ENCODE measurements at regions not wholly inside any gene's neighbourhood (a gene's known extent, or its start where the extent isn't known, plus 50 kb on each side); places are given as distances from the start of the nearest gene placed in this dataset.
A peak's percentile ranks its signal among the peaks of the same experiment; 100 is the strongest.
"Not testable (repeated sequence)": the region's sequence is repeated elsewhere in the genome, so short reads cannot be mapped to it uniquely, and the experiment has no call there.

GRCh38 chr12:45490232-45490881 is 239.1 kb upstream of the ARID2 start:
- no peaks in the 10 kb centered on the region for H3K27me3 Mint-ChIP-seq (ENCODE audit: low read depth)
- H3K4me1 Mint-ChIP-seq (ENCODE audit: low read depth) = no peaks in the 10 kb centered on the region
- H3K4me3 Mint-ChIP-seq = no peak overlapping the region
- H3K36me3 Mint-ChIP-seq (ENCODE audit: insufficient read depth) = peaks cover 2% of the 10 kb centered on the region
- ATAC-seq (no peak), DNase-seq (no peak)
- no peaks in the 10 kb centered on the region for H3K9me3 Mint-ChIP-seq

GRCh38 chr12:45494279-45494678 is 235.2 kb upstream of the ARID2 start:
- Mint-ChIP-seq H3K9me3 (no peaks in the 10 kb centered on the region), H3K4me3 (no peak overlapping the region), H3K27me3 (ENCODE audit: low read depth) (peaks cover 3% of the 10 kb centered on the region), H3K36me3 (ENCODE audit: insufficient read depth) (peaks cover 2% of the 10 kb centered on the region), H3K4me1 (ENCODE audit: low read depth) (no peaks in the 10 kb centered on the region)
- DNase-seq (no peak), ATAC-seq (no peak)

- DNase-seq (no peak), ATAC-seq (no peak)
- H3K36me3 Mint-ChIP-seq (ENCODE audit: insufficient read depth) = no peaks in the 10 kb centered on the region
- H3K27me3 Mint-ChIP-seq (ENCODE audit: low read depth) = peaks cover 3% of the 10 kb centered on the region
- no peaks in the 10 kb centered on the region for H3K9me3 Mint-ChIP-seq
- H3K4me3 Mint-ChIP-seq = no peak overlapping the region
- H3K4me1 Mint-ChIP-seq (ENCODE audit: low read depth) = no peaks in the 10 kb centered on the region
Measured at GRCh38 chr12:45498645-45499044, 230.9 kb upstream of the ARID2 start.

GRCh38 chr12:45502481-45503128 is 226.9 kb upstream of the ARID2 start:
- Mint-ChIP-seq H3K4me3 (no peak overlapping the region), H3K9me3 (peaks cover under 1% of the 10 kb centered on the region), H3K27me3 (ENCODE audit: low read depth) (no peaks in the 10 kb centered on the region), H3K4me1 (ENCODE audit: low read depth) (no peaks in the 10 kb centered on the region), H3K36me3 (ENCODE audit: insufficient read depth) (no peaks in the 10 kb centered on the region)
- no peak for DNase-seq
- no peak for ATAC-seq

GRCh38 chr12:45503899-45504298 is 225.6 kb upstream of the ARID2 start:
- no peaks in the 10 kb centered on the region for H3K4me1 Mint-ChIP-seq (ENCODE audit: low read depth)
- no peaks in the 10 kb centered on the region for H3K36me3 Mint-ChIP-seq (ENCODE audit: insufficient read depth)
- no peaks in the 10 kb centered on the region for H3K27me3 Mint-ChIP-seq (ENCODE audit: low read depth)
- no peak overlapping the region for H3K4me3 Mint-ChIP-seq
- DNase-seq = no peak
- H3K9me3 Mint-ChIP-seq = peaks cover 5% of the 10 kb centered on the region
- ATAC-seq = no peak

- DNase-seq (no peak), ATAC-seq (no peak)
- no peak overlapping the region for H3K4me3 Mint-ChIP-seq
- no peaks in the 10 kb centered on the region for H3K36me3 Mint-ChIP-seq (ENCODE audit: insufficient read depth)
- H3K27me3 Mint-ChIP-seq (ENCODE audit: low read depth) = no peaks in the 10 kb centered on the region
- no peaks in the 10 kb centered on the region for H3K4me1 Mint-ChIP-seq (ENCODE audit: low read depth)
- peaks cover 5% of the 10 kb centered on the region for H3K9me3 Mint-ChIP-seq
Measured at GRCh38 chr12:45504316-45505010, 225.0 kb upstream of the ARID2 start.

- DNase-seq (no peak), ATAC-seq (peak in 1 of 2 donors; percentile 69)
- Mint-ChIP-seq H3K4me3 (no peak overlapping the region), H3K4me1 (ENCODE audit: low read depth) (no peaks in the 10 kb centered on the region), H3K27me3 (ENCODE audit: low read depth) (no peaks in the 10 kb centered on the region), H3K36me3 (ENCODE audit: insufficient read depth) (no peaks in the 10 kb centered on the region), H3K9me3 (peaks cover 5% of the 10 kb centered on the region)
Measured at GRCh38 chr12:45509187-45509586, 220.3 kb upstream of the ARID2 start.

GRCh38 chr12:45509621-45510020 is 219.9 kb upstream of the ARID2 start:
- H3K27me3 Mint-ChIP-seq (ENCODE audit: low read depth) = no peaks in the 10 kb centered on the region
- H3K36me3 Mint-ChIP-seq (ENCODE audit: insufficient read depth) = no peaks in the 10 kb centered on the region
- H3K4me1 Mint-ChIP-seq (ENCODE audit: low read depth) = no peaks in the 10 kb centered on the region
- no peak for DNase-seq
- peaks cover 5% of the 10 kb centered on the region for H3K9me3 Mint-ChIP-seq
- no peak overlapping the region for H3K4me3 Mint-ChIP-seq
- ATAC-seq = no peak

GRCh38 chr12:45517381-45517780 is 212.1 kb upstream of the ARID2 start:
- Mint-ChIP-seq H3K4me3 (no peak overlapping the region), H3K9me3 (no peaks in the 10 kb centered on the region), H3K27me3 (ENCODE audit: low read depth) (no peaks in the 10 kb centered on the region), H3K4me1 (ENCODE audit: low read depth) (peaks cover 15% of the 10 kb centered on the region), H3K36me3 (ENCODE audit: insufficient read depth) (no peaks in the 10 kb centered on the region)
- DNase-seq (no peak), ATAC-seq (no peak)

- Mint-ChIP-seq H3K4me3 (peak overlapping the region; percentile 22), H3K9me3 (peaks cover 6% of the 10 kb centered on the region), H3K27me3 (ENCODE audit: low read depth) (no peaks in the 10 kb centered on the region), H3K36me3 (ENCODE audit: insufficient read depth) (no peaks in the 10 kb centered on the region), H3K4me1 (ENCODE audit: low read depth) (peaks cover 15% of the 10 kb centered on the region)
- ATAC-seq = peak; percentile 87 to 96
- DNase-seq = peak; percentile 28
Measured at GRCh38 chr12:45518291-45519235, 210.9 kb upstream of the ARID2 start.

- Mint-ChIP-seq H3K36me3 (ENCODE audit: insufficient read depth) (no peaks in the 10 kb centered on the region), H3K4me3 (no peak overlapping the region), H3K27me3 (ENCODE audit: low read depth) (no peaks in the 10 kb centered on the region), H3K4me1 (ENCODE audit: low read depth) (peaks cover 15% of the 10 kb centered on the region), H3K9me3 (peaks cover 23% of the 10 kb centered on the region)
- no peak for DNase-seq
- ATAC-seq = no peak
Measured at GRCh38 chr12:45522227-45522626, 207.3 kb upstream of the ARID2 start.

- ATAC-seq; H3K4me1 Mint-ChIP-seq (ENCODE audit: low read depth); H3K36me3 Mint-ChIP-seq (ENCODE audit: insufficient read depth); H3K4me3 Mint-ChIP-seq; DNase-seq; H3K27me3 Mint-ChIP-seq (ENCODE audit: low read depth): not testable (repeated sequence)
- peaks cover 37% of the 10 kb centered on the region for H3K9me3 Mint-ChIP-seq
Measured at GRCh38 chr12:45526823-45527222, 202.7 kb upstream of the ARID2 start.

- no peak for DNase-seq
- no peak for ATAC-seq
- Mint-ChIP-seq H3K27me3 (ENCODE audit: low read depth) (peaks cover 13% of the 10 kb centered on the region), H3K9me3 (peaks cover 15% of the 10 kb centered on the region), H3K4me3 (no peak overlapping the region), H3K4me1 (ENCODE audit: low read depth) (no peaks in the 10 kb centered on the region), H3K36me3 (ENCODE audit: insufficient read depth) (no peaks in the 10 kb centered on the region)
Measured at GRCh38 chr12:45532113-45532512, 197.4 kb upstream of the ARID2 start.

GRCh38 chr12:45535610-45536180 is 193.8 kb upstream of the ARID2 start:
- ATAC-seq (no peak), DNase-seq (no peak)
- peaks cover 16% of the 10 kb centered on the region for H3K27me3 Mint-ChIP-seq (ENCODE audit: low read depth)
- H3K4me3 Mint-ChIP-seq = no peak overlapping the region
- H3K36me3 Mint-ChIP-seq (ENCODE audit: insufficient read depth) = no peaks in the 10 kb centered on the region
- H3K4me1 Mint-ChIP-seq (ENCODE audit: low read depth) = no peaks in the 10 kb centered on the region
- no peaks in the 10 kb centered on the region for H3K9me3 Mint-ChIP-seq
